ENCODE measurements at regions not wholly inside any gene's neighbourhood (a gene's known extent, or its start where the extent isn't known, plus 50 kb on each side); places are given as distances from the start of the nearest gene placed in this dataset.

GRCh38 chr21:27814226-27814625 is 847.3 kb upstream of the ADAMTS5 start:
- no peak for FAIRE-seq
- Histone ChIP-seq H3K4me1 (ENCODE audit: control insufficient read depth, extremely low read depth, insufficient read depth, low read length) (no peaks in the 10 kb centered on the region), H3K4me2 (ENCODE audit: insufficient read depth, low read length) (no peak overlapping the region), H2AFZ (ENCODE audit: low read depth, low read length) (no peak overlapping the region), H3K27me3 (ENCODE audit: control insufficient read depth in 2 of 2, insufficient read depth in 2 of 2, low read length in 2 of 2) (no peaks in the 10 kb centered on the region), H3K36me3 (ENCODE audit: control insufficient read depth in 2 of 2, extremely low read depth in 1 of 2, insufficient read depth in 2 of 2, low read length in 2 of 2) (no peaks in the 10 kb centered on the region), H3K27ac (ENCODE audit: insufficient read depth, low read depth, low read length) (no peak overlapping the region), H3K9me3 (replicated peaks; ENCODE audit: control insufficient read depth, insufficient read depth, low read length) (no peaks in the 10 kb centered on the region), H3K9ac (replicated peaks; ENCODE audit: extremely low read depth, insufficient read depth, low read length) (no peak overlapping the region), H4K20me1 (replicated peaks; ENCODE audit: control insufficient read depth, extremely low read depth, insufficient read depth, low read length) (no peaks in the 10 kb centered on the region), H3K9me1 (replicated peaks; ENCODE audit: control insufficient read depth, extremely low read depth, insufficient read depth, low read length) (no peaks in the 10 kb centered on the region), H3K79me2 (ENCODE audit: control insufficient read depth, insufficient read depth, low read length) (no peaks in the 10 kb centered on the region), H3K4me3 (replicated peaks in 1 of 3; ENCODE audit: insufficient read depth in 1 of 3, low read depth in 1 of 3, low read length in 3 of 3) (no peak overlapping the region)
- ChIA-PET CTCF (no interaction called here), POLR2A (no interaction called here)
- TF ChIP-seq POLR2A (IDR thresholded peaks at IDR 0.05; ENCODE audit: low read depth, low read length) = no peak
- no peak for TF ChIP-seq JUN (IDR thresholded peaks at IDR 0.05; ENCODE audit: borderline replicate concordance, insufficient read depth, insufficient read length, low read depth)
- no peak for TF ChIP-seq MAX (IDR thresholded peaks at IDR 0.05; ENCODE audit: insufficient read depth, insufficient read length)
- no peak for TF ChIP-seq EZH2 (IDR thresholded peaks at IDR 0.05; ENCODE audit: borderline replicate concordance, low read depth, low read length, severe bottlenecking)
- TF ChIP-seq CTCF (IDR thresholded peaks at IDR 0.05; ENCODE audit: extremely low read depth in 1 of 2, insufficient read depth in 1 of 2, low read depth in 1 of 2, low read length in 2 of 2) = no peak
- no peak for TF ChIP-seq FOS (IDR thresholded peaks at IDR 0.05; ENCODE audit: borderline replicate concordance, insufficient read depth, low read length)
- TF ChIP-seq MYC (IDR thresholded peaks at IDR 0.05; ENCODE audit: low read depth, low read length) = no peak
- no peak for TF ChIP-seq POLR2AphosphoS5 (IDR thresholded peaks at IDR 0.05; ENCODE audit: insufficient read depth, low read depth, low read length)
- TF ChIP-seq GATA2 (IDR thresholded peaks at IDR 0.05; ENCODE audit: insufficient read depth, insufficient read length, low read depth, low read length) = no peak
- intact Hi-C loops (cut with micrococcal nuclease) = no loop called here
- dilution Hi-C loops (cut with MboI; ENCODE audit: extremely low pct_ligation_motif_present, low sequenced_read_pairs) = no loop called here
- no peak for DNase-seq (ENCODE audit: low read depth, low spot score)
- no TSS peak for BruUV-seq (replicated peaks)
